HepG2 (cell line): ENCODE measurements at regions not wholly inside any gene's neighbourhood (a gene's known extent, or its start where the extent isn't known, plus 50 kb on each side); places are given as distances from the start of the nearest gene placed in this dataset.

Experiments used
- CEBPB ChIP-seq: IDR thresholded peaks from 2 replicates; pipeline ENCODE4 v1.6.1; 2011; ENCODE audit warnings: low read depth, low read length, improper control_type of control experiment, borderline replicate concordance
- CHD2 ChIP-seq: IDR thresholded peaks from 2 replicates; pipeline ENCODE4 v1.6.1; 2011; ENCODE audit warnings: low read depth, low read length, improper control_type of control experiment
- CREM ChIP-seq, 2 experiments: sonication (generic) in 1 of 2; formaldehyde crosslinking in 1 of 2; IDR thresholded peaks; 2 replicates each; pipeline versions ENCODE4 v1.4.0 to v1.6.1; 2016 to 2020; ENCODE audit warnings: antibody characterized with exemption in 1 of 2, mild to moderate bottlenecking in 1 of 2, missing genetic modification reagents in 1 of 2
- POLR2A ChIP-seq, 2 experiments: IDR thresholded peaks; 2 replicates each; pipeline ENCODE4 v1.6.1; 2011; ENCODE audit warnings: low read depth in 2 of 2, low read length in 2 of 2, mild to moderate bottlenecking in 1 of 2, moderate library complexity in 1 of 2; ENCODE audit not compliant: insufficient read depth in 1 of 2
- POLR2AphosphoS5 ChIP-seq: IDR thresholded peaks from 2 replicates; pipeline ENCODE4 v1.6.1; 2012; ENCODE audit warnings: low read depth, low read length
- TAF1 ChIP-seq: sonication (generic); formaldehyde crosslinking; IDR thresholded peaks from 2 replicates; pipeline ENCODE4 v1.4.0; 2020; ENCODE audit warnings: missing genetic modification reagents
- TF ChIP-seq, protein P1 (sequence below): sonication (generic); formaldehyde crosslinking; IDR thresholded peaks from 2 replicates; pipeline ENCODE4 v1.8.1; 2022; ENCODE audit warnings: low read depth, mild to moderate bottlenecking, missing genetic modification reagents

DNA sequence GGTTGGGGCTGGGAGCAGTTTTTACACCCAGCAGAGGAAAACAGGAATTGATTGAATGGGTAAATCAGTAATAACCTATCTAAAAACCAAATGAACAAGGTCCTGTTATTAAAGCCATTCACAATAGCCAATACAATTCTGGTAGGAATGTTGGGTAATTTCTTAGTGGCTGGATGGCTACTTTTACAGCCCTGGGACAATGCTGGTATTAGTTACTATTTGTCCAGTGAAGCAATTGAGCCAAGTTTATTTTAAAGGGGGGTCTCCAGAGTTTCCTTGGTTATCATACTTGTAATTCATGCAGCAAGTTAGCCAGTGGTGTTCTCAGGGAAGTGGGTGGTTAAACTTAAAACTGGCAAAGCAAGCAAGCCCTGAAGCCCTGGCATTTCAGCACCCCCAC, 92.3 kb upstream of the STARD13 start:
- TF ChIP-seq CREM (IDR thresholded peaks at IDR 0.05): no peak
- no peak for TF ChIP-seq CREM (CRISPR knock-in tag; IDR thresholded peaks at IDR 0.05)
- TF ChIP-seq, protein P1, sequence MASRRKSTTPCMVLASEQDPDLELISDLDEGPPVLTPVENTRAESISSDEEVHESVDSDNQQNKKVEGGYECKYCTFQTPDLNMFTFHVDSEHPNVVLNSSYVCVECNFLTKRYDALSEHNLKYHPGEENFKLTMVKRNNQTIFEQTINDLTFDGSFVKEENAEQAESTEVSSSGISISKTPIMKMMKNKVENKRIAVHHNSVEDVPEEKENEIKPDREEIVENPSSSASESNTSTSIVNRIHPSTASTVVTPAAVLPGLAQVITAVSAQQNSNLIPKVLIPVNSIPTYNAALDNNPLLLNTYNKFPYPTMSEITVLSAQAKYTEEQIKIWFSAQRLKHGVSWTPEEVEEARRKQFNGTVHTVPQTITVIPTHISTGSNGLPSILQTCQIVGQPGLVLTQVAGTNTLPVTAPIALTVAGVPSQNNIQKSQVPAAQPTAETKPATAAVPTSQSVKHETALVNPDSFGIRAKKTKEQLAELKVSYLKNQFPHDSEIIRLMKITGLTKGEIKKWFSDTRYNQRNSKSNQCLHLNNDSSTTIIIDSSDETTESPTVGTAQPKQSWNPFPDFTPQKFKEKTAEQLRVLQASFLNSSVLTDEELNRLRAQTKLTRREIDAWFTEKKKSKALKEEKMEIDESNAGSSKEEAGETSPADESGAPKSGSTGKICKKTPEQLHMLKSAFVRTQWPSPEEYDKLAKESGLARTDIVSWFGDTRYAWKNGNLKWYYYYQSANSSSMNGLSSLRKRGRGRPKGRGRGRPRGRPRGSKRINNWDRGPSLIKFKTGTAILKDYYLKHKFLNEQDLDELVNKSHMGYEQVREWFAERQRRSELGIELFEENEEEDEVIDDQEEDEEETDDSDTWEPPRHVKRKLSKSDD: no peak
- TF ChIP-seq TAF1 (CRISPR knock-in tag): no peak
- no peak for TF ChIP-seq POLR2AphosphoS5
- no peak for TF ChIP-seq CHD2
- TF ChIP-seq POLR2A (IDR thresholded peaks at IDR 0.05; ENCODE audit: insufficient read depth in 1 of 2, low read depth in 2 of 2, low read length in 2 of 2): no peak
- TF ChIP-seq CEBPB: no peak
